KMS-11 (cell line): ENCODE measurements at regions not wholly inside any gene's neighbourhood (a gene's known extent, or its start where the extent isn't known, plus 50 kb on each side); places are given as distances from the start of the nearest gene placed in this dataset.

Experiments
- H2AFZ ChIP-seq: fragments of 200-600 bp; sonication (generic); 2 replicates; pipeline ENCODE4 v1.6.1; 2016; ENCODE audit warnings: antibody characterized with exemption, mixed run types, low read depth
- H3K27ac ChIP-seq: fragments of 200-600 bp; sonication (generic); 2 replicates; pipeline ENCODE4 v1.6.1; 2016; ENCODE audit warnings: mild to moderate bottlenecking, mixed run types
- H3K27me3 ChIP-seq: fragments of 200-600 bp; sonication (generic); 2 replicates; pipeline ENCODE4 v1.6.1; 2017; ENCODE audit warnings: mild to moderate bottlenecking, low read depth, mixed run types, moderate library complexity; ENCODE audit not compliant: insufficient read depth
- H3K36me3 ChIP-seq: fragments of 200-600 bp; sonication (generic); 2 replicates; pipeline ENCODE4 v1.6.1; 2017; ENCODE audit warnings: mild to moderate bottlenecking, mixed run types; ENCODE audit not compliant: insufficient read depth
- H3K4me1 ChIP-seq: fragments of 200-600 bp; sonication (generic); 2 replicates; pipeline ENCODE4 v1.6.1; 2016; ENCODE audit warnings: mild to moderate bottlenecking, low read depth, mixed run types; ENCODE audit not compliant: poor library complexity, severe bottlenecking
- H3K4me2 ChIP-seq: fragments of 200-600 bp; sonication (generic); 2 replicates; pipeline ENCODE4 v1.7.0; 2016; ENCODE audit warnings: mild to moderate bottlenecking, mixed run types
- H3K4me3 ChIP-seq: fragments of 200-600 bp; sonication (generic); IDR thresholded peaks from 2 replicates; pipeline ENCODE4 v1.6.1; 2017; ENCODE audit warnings: low read depth, low read length, mixed read lengths; ENCODE audit not compliant: insufficient read depth
- H3K79me2 ChIP-seq: fragments of 200-600 bp; sonication (generic); 2 replicates; pipeline ENCODE4 v1.6.1; 2016; ENCODE audit warnings: low read depth, mixed run types; ENCODE audit not compliant: insufficient read depth
- H3K9ac ChIP-seq: fragments of 200-600 bp; sonication (generic); 2 replicates; pipeline ENCODE4 v1.6.1; 2016; ENCODE audit warnings: mild to moderate bottlenecking, mixed run types
- H4K20me1 ChIP-seq: fragments of 200-600 bp; sonication (generic); 2 replicates; pipeline ENCODE4 v1.6.1; 2016; ENCODE audit warnings: mild to moderate bottlenecking, mixed run types; ENCODE audit not compliant: insufficient read depth
- TF ChIP-seq, protein P1 (sequence below): fragments of 200-600 bp; sonication (generic); conservative IDR thresholded peaks from 2 replicates; pipeline ENCODE4 v1.6.1; 2017; ENCODE audit warnings: low read depth, mild to moderate bottlenecking, antibody characterized with exemption, low read length, moderate library complexity, mixed read lengths

DNA sequence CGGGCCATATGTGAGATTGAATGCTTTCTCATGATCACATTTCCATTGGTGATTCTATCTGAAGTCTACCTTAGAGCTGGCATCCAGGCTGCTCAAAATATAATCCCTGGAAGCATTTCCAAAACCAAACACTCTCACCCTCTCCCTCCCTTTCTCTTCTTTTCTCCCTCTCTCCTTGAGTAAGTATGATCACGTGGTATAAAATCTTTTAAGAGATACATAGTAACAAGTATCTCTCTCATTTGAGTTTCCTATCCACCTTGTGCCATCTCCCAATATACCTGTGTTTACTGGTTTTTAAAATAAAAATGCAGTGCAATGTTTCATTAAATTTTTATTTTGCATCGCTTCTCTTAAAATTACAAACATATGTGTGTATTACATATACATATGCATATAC lies 350.9 kb upstream of the KCNH8 start:
- H3K4me2 ChIP-seq = no peak overlapping the region
- no peaks in the 10 kb centered on the region for H3K79me2 ChIP-seq
- H3K4me1 ChIP-seq = peaks cover 4% of the 10 kb centered on the region
- H3K36me3 ChIP-seq = no peaks in the 10 kb centered on the region
- no peak overlapping the region for H2AFZ ChIP-seq
- TF ChIP-seq, protein P1, sequence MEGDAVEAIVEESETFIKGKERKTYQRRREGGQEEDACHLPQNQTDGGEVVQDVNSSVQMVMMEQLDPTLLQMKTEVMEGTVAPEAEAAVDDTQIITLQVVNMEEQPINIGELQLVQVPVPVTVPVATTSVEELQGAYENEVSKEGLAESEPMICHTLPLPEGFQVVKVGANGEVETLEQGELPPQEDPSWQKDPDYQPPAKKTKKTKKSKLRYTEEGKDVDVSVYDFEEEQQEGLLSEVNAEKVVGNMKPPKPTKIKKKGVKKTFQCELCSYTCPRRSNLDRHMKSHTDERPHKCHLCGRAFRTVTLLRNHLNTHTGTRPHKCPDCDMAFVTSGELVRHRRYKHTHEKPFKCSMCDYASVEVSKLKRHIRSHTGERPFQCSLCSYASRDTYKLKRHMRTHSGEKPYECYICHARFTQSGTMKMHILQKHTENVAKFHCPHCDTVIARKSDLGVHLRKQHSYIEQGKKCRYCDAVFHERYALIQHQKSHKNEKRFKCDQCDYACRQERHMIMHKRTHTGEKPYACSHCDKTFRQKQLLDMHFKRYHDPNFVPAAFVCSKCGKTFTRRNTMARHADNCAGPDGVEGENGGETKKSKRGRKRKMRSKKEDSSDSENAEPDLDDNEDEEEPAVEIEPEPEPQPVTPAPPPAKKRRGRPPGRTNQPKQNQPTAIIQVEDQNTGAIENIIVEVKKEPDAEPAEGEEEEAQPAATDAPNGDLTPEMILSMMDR = no peak
- H4K20me1 ChIP-seq = no peaks in the 10 kb centered on the region
- H3K27me3 ChIP-seq = no peaks in the 10 kb centered on the region
- H3K9ac ChIP-seq = no peak overlapping the region
- H3K4me3 ChIP-seq = no peak overlapping the region
- H3K27ac ChIP-seq = no peak overlapping the region

DNA sequence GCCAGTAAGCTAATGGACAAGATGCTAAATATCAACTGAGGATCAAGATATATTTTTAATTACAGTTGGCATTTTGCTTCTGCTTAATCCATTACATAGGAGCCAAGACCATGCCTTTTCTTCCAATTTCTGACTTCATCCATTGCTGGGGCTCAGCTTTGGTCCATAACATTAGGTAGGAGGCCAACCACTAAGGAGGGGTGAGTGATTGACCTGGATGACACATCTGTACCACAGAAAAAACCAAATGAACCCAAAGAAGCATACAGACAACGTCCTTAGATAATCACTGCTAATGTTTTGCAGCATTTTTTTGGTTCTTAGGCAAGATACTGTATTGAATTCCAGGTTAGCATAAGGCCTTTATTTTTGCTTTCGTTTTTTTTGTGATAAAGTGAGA lies 353.2 kb upstream of the KCNH8 start:
- Histone ChIP-seq H3K27ac (no peak overlapping the region), H3K36me3 (no peaks in the 10 kb centered on the region), H3K27me3 (no peaks in the 10 kb centered on the region), H4K20me1 (no peaks in the 10 kb centered on the region), H3K79me2 (no peaks in the 10 kb centered on the region), H3K4me3 (no peak overlapping the region), H3K4me1 (peaks cover 4% of the 10 kb centered on the region), H3K9ac (no peak overlapping the region), H2AFZ (no peak overlapping the region), H3K4me2 (no peak overlapping the region)
- TF ChIP-seq, protein P1 = no peak

DNA sequence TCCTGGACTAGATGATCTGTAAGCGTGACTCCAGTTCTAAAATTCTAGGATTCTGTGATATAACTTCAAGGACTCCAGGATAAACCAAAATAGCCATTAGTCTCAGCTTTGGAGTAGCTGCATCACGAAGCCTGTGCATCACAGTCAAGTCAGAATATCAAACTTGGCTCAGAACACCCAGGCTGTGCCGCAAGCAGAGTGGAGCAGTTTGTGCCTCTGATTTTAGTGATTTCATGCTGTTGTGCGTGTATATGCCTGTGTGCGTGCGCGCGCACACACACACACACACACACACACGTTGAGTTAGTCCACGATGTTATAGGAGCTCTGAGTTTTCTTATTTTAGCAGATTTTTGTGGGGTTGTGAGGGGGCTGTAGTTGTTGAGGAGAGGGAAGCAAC lies 356.6 kb upstream of the KCNH8 start:
- H3K4me2 ChIP-seq = no peak overlapping the region
- H3K4me1 ChIP-seq = peaks cover 4% of the 10 kb centered on the region
- H3K79me2 ChIP-seq = no peaks in the 10 kb centered on the region
- no peak overlapping the region for H3K4me3 ChIP-seq
- H3K27ac ChIP-seq = no peak overlapping the region
- no peaks in the 10 kb centered on the region for H3K27me3 ChIP-seq
- TF ChIP-seq, protein P1 = no peak
- H3K36me3 ChIP-seq = no peaks in the 10 kb centered on the region
- H3K9ac ChIP-seq = no peak overlapping the region
- no peak overlapping the region for H2AFZ ChIP-seq
- H4K20me1 ChIP-seq = no peaks in the 10 kb centered on the region

- TF ChIP-seq, protein P1 = no peak
- Histone ChIP-seq H3K27ac (no peak overlapping the region), H3K27me3 (no peaks in the 10 kb centered on the region), H3K36me3 (no peaks in the 10 kb centered on the region), H2AFZ (no peak overlapping the region), H3K9ac (no peak overlapping the region), H3K79me2 (no peaks in the 10 kb centered on the region), H3K4me3 (no peak overlapping the region), H3K4me1 (peaks cover 4% of the 10 kb centered on the region), H4K20me1 (no peaks in the 10 kb centered on the region), H3K4me2 (no peak overlapping the region)
Observed at GRCh38 chr3:18791182-18791581, 357.1 kb upstream of the KCNH8 start.
